Stimulated activated CD4-positive, alpha-beta T cell treated with anti-CD3 and anti-CD28 coated beads, Interleukin-2, amount 100 ng/mL, for 4 hours (primary cell): ENCODE measurements at regions not wholly inside any gene's neighbourhood (a gene's known extent, or its start where the extent isn't known, plus 50 kb on each side); places are given as distances from the start of the nearest gene placed in this dataset.

Source experiments
- DNase-seq: peaks from one replicate; pipeline ENCODE4 v3.0.0-alpha.2; 2020; ENCODE audit warnings: low read depth

DNA sequence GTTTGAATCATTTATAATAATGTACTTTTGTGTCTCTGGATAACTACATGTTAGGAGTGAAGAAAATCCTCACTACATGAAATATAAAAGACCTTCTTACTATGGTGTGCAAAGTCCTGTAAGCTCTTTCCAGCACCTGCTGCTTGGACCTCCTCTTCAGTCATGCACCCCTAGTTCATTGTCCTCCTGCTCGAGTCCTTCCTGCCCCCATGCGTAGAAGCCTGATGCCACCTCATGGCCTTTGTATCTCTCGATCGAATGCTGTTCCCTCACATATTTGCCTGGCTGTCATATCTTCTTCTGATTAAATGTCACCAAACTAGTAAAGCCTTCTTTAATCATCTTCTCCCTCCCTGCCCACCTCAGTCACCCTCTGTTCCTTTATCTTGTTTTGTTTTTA, 49.9 kb upstream of the SUCLG2 start:
- DNase-seq: no peak
